GM21786 (cell line): ENCODE measurements at regions not wholly inside any gene's neighbourhood (a gene's known extent, or its start where the extent isn't known, plus 50 kb on each side); places are given as distances from the start of the nearest gene placed in this dataset.

Source experiments
- ATAC-seq: cut with Tn5 transposase; IDR thresholded peaks from one replicate; pipeline ENCODE4 v1.9.1; 2021; ENCODE audit not compliant: unreplicated experiment

- no peak for ATAC-seq
Observed at GRCh38 chr3:75260-75659, 121.3 kb upstream of the CHL1 start.

DNA sequence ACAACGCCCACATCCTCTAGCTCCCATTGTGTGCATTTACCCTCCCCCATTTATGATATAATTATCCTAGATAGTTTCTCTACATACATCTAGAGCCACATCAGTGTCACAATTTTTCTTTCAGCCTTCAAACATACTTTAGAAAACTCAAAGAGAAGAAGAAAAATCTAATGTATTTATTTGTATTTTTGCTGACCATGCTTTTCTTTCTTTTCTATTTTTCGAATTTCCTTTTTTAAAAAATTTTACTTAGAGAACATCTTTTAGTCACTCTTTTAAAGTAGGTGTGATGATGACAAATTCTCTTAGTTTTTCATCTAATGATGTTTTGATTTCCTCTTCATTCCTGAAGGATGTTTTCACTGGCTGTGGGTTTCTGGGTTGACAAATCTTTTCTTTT, 117.0 kb upstream of the CHL1 start:
- ATAC-seq: no peak

DNA sequence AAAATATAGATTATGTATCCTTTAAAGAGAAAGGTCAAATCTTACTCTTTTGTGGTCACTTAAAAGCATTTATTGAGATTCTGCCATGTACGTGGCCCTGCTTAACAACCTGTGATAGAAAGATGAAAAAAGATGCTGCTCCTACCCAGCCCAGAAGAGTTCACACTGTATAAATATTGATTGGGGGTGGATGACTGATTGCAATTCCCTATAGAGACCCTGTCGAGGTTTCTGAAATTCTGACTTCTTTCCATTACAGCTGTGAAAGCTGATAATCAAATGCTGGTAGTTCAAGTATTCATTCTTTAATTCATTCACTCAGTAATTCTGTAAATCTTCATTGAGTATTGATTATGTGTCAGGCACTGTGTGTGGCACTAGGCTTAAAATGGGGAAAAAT, 114.1 kb upstream of the CHL1 start:
- ATAC-seq: no peak

DNA sequence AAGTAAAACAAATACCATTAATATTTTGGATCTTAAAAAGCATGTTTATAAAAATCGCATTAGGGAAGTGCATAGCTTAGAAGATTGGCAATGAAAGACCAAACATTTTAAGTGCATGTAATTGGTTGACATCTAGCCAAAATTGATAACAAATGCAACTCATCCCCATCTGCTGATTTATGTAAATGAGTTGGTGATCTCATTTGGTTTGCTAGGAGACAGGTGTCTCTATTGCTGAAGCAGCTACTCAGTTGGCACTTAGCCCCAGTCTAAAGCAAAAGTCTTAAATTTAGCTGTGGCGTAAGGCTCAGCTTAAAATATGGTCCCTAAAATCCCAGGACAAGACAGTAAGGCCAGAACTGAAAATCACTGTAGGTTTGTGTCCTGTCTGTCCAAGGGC, 113.5 kb upstream of the CHL1 start:
- ATAC-seq: no peak

- ATAC-seq: no peak
Observed at GRCh38 chr3:85180-85579, 111.4 kb upstream of the CHL1 start.

DNA sequence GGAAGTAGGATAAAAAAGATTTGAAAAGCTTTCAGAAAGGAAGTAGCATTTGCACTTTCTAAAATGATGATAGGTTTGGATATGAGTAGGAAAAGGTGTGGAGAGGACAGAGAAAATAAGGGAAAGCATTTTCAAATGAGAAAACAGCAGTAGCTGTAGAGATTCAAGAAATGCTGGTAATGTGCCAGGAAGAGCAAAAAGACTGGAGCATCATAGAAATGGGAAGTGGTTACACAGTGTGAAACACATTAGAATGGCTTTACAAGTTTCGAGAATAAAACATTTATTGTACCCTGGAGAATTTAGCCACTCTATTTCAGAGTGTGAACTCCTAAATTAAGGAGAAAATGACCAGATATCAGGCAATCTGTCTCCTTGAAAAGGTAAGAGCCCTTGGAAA, 108.3 kb upstream of the CHL1 start:
- no peak for ATAC-seq

GRCh38 chr3:93746-94145, 102.8 kb upstream of the CHL1 start:
- no peak for ATAC-seq

GRCh38 chr3:96259-96658, 100.3 kb upstream of the CHL1 start:
- no peak for ATAC-seq

DNA sequence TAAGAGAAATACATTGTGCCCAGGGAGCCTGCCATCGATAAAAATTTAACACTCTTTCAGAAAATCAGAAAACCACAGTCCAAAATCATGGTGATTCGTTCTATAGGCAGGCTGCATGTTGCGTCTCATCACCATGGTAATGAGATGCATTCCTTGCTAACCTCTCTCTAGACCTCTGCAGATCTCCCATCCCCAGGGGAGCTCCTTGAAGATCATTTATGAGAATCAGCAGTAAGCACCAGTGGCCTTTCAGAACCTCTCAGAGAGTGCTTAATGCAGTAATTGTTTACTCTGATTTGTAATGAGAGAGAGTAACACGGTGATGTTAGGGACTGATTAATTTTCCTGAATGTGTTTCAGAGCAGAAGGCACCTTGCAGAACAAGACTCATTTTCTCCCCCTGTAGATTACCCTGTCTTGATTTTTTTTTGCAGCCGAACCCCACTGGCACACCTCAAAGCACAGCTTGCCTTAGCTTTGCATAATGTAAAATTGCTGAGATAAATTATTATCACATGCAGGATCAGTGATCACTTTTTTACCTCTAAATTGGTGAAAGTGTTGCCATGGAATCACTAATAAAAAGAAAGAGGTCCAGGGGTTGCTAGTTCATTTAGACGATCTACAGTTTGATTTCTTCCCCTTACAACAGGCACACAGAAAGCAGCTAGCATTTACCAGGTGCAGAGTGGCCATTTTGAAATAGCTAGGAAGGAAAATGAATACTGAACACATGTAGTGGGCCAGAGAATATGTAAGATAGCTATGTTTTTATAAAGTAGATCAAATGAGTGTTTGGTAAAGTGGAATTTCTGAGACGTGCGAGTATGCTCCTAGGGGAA, 98.9 kb upstream of the CHL1 start:
- no peak for ATAC-seq

DNA sequence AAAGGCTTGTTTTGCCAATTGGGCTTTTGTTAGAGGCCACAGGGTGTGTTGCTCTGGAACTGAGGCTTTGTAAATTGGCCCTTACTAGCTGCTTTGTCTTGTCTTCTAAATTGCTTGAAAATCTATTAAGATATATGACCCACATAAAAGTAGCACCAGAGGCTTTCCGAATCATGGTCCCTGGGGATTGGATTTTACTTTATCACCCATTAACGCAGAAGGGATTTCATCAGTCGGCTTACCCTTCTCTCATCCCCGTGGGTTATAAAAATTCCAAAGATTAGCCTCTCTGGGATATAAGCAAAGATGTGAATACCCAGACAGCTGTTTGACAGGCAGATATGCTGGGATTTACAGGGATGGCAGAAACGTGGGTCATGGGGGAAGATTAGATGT, 98.3 kb upstream of the CHL1 start:
- no peak for ATAC-seq

- ATAC-seq: no peak
Observed at GRCh38 chr3:99506-99905, 97.1 kb upstream of the CHL1 start.

- no peak for ATAC-seq
Observed at GRCh38 chr3:102484-102883, 94.1 kb upstream of the CHL1 start.

DNA sequence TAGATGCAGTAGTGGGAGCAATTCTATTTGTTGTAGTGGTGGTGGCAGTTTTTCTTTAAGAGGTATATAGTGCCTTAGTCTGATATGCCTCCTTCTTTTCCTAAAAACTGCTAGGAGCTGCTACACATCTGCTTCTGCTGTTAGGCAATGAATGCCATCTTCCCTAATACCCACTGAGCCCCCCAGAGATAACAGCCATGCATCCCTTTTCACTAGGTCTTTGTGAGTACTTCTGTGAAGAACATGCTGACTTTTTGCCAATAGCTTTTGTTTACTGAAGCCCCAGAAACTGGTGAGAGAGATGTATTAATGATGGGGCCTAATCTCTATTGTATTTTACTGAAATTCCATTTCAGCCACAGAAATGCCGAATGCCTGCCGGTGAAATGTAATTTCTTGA, 92.6 kb upstream of the CHL1 start:
- ATAC-seq: no peak

DNA sequence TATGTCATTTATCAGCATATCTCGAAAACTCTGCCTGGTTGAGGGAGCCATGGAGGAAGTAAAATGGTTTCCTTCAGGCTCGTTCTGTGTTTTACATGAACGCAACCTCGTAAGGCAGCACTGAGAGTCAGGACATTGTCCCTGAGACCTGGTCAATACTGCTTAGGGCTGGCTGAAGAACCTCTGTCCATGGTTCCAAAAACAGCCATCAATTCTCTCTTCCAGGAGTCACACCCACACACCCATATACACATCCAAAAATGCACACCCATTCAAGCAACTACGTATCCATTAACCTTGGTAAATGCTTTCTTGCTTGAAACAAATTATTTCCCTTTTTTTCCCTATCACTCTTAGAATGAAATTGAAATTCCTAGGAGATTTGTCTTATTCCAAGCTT, 91.0 kb upstream of the CHL1 start:
- no peak for ATAC-seq

DNA sequence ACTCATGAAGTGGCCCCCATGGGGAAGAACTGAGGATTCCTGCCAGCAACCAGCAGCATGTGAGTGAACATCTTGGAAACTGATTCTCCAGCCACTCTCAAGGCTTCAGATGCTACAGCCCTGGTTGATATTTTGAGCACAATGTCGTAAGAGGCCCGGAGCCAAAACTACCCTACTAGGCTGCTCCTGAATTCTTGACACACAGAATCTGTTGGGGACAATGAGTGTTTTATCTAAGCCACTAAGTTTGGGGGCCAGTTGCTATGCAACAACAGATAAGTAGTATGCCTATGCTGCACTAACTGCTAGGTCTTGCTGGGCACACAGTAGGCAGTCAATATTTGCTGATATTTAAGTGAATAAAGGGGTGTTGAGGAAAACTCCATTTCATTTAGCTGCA, 89.9 kb upstream of the CHL1 start:
- no peak for ATAC-seq

DNA sequence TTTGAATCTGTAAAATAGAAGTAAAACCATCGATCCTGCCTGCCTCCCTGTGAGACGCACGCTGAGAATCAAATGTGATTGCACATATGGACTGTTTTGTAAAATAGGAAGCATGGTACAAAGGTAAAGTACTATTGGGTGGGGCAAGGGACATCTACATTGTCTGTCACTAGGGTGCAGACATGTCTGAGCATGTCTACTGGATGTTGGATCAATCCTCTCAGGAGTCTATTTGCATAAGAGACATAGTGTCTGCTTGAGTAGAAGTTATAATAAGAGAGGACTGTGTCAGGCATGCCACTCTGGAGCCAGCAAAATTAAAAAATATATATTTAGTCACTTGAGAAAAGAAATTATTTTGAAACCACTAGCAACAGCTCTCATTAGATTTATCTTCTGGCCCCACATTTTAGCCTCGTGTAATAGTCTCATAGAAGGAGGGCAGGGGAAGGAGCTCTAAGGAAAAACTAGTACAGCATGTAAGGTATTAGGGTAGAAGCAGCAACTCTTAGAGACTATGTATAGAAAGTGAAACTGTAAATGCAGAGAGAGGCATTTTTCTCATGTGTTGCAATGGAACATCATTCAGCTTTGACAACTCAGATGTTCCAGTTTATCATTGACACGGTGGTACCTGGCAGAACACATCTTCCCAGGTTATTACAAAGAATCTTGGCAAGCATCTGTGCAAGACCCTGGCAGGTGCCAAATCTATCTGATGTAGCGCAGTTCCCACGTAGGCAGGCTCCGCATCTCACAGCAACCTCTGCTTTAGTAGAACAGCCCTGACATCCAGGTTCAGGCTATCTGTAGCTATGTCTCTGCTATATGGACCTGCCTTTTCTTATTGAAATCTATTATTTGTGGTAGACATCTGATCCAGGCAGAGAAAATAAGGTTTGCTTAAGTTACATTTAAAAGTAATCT, 85.2 kb upstream of the CHL1 start:
- peak; percentile 70 for ATAC-seq

- ATAC-seq: no peak
Observed at GRCh38 chr3:112773-113172, 83.8 kb upstream of the CHL1 start.

DNA sequence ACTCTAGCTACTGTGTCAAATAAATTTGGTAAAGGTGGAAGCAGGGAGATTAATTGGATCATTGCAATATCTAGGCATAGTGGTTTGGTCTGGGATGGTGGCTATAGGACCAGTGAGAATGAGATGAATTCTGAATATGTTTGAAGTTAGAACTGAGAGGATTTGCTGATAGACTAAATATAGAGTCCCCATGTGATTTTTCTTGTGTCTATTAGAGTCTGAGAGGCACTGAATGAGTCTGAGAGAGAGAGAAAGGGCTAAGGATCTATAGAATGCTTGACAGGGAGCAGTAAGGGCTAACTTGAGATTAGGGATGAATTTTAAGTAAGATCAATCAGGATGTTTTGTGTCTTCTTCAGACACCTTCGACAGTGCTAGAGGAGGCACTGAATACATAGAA, 77.9 kb upstream of the CHL1 start:
- no peak for ATAC-seq

- ATAC-seq: no peak
Observed at GRCh38 chr3:123341-123740, 73.2 kb upstream of the CHL1 start.

DNA sequence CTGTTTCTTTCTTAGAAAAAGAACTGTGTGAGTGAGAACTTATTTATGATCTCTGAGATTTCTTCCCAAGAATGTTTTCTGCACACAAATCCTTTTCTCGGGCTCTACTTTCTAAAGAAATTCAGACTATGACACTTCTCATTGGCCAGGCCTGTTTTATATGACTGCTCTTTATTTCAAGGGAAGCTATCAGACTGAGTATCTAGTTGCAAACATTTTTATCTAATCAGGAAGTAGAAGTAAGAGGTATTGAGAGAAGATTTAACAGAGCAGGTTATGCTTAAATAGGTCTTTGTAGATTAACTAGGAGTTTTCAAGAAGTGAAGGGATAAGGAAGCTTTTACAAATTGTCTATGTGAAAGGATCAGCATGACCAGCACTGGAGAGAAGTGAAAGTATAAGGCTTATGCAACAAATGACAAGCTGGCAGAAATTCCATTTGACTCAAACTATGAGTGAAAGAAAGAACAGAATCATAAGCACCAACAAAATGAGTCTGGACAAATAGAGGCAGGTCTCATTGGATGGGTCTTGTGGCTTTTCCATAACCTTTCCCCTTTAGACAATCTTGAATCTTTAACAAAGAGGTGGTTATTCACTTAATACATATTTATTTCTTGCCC, 71.9 kb upstream of the CHL1 start:
- peak; percentile 67 for ATAC-seq

DNA sequence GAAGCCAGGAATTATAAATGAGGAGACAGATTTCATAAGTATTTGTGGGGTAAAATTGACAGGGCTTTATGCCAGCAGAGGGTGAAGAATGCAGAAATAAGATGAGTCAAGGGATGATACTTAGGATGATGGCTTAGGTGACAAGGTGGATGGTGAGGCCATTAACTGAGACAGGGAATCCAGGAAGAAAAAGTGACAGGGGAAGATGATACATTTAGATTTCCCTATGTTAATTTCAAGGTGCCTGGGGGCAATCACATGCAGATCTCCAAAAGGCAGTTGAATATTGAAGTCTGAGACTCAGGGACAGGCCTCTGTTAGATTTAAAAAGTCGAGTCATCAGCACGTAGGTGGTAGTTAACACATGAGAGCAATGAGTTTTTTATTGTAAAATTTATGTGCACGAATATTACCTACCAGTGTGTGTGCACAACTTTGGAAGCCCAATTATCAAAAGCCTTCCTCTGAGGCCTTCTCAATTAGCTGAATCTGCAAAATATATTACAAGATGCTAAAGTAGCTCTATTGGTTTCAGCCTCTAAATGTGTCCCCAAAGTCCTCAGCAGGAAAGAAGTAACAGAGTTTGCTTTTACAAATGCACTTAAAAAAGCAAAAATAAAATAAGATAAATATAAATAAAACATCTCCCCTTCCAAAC, 67.9 kb upstream of the CHL1 start:
- no peak for ATAC-seq
